Stimulated activated CD4-positive, alpha-beta T cell treated with anti-CD3 and anti-CD28 coated beads, Interleukin-1b, Interleukin-23, amount 100 ng/mL, for 4 hours (primary cell): ENCODE measurements at regions not wholly inside any gene's neighbourhood (a gene's known extent, or its start where the extent isn't known, plus 50 kb on each side); places are given as distances from the start of the nearest gene placed in this dataset.

ENCODE experiments used
- DNase-seq, 2 donors: peaks; one replicate each; pipeline ENCODE4 v3.0.0-alpha.2; 2020; ENCODE audit warnings: low read depth in 2 of 2

DNA sequence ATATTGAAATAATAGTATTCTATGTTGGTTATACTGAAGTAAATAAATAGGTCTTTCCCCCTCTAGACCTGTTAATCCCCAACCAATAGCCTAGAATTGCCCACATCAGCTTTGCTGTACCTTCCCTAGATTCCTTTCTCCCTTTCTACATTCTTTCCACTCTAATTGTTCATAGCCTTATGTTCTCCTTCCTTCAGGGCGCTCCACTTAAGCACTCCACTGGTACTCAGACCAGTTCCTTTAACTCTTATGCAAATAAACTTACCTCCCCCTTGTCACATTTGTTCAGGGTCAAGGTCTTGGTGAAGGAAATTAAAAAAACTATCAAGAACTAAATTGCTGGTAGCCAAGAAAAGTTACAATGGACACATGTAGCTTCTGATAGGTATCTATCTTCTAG lies 294.8 kb downstream of the UTP18 start:
- no peak for DNase-seq

- DNase-seq: no peak
These were observed 299.4 kb downstream of the UTP18 start for GRCh38 chr17:51559778-51560177.

GRCh38 chr17:51560398-51560797 lies 300.1 kb downstream of the UTP18 start:
- DNase-seq: no peak

GRCh38 chr17:51563961-51564360 lies 303.6 kb downstream of the UTP18 start:
- no peak for DNase-seq

DNA sequence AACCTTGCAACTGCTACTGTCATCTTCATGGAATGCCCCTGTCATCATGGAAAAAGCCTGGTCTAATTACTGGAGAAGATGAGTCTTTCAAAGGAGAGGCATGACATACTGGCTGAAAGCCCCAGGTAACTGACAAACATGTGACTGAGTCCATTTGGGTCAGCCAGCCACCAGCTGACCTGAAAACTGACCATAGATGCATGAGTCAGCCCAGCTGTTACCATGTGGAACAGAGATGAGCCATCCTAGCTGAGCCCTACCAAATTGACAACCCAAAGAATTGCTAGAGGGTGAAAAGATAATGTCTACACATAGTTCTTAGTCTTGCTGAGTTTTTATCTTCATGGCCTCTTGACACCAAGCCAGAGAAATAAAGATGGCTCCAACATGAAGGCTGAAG lies 311.8 kb downstream of the UTP18 start:
- no peak for DNase-seq
